ENCODE measurements at regions not wholly inside any gene's neighbourhood (a gene's known extent, or its start where the extent isn't known, plus 50 kb on each side); places are given as distances from the start of the nearest gene placed in this dataset.
"Not testable (repeated sequence)": the region's sequence is repeated elsewhere in the genome, so short reads cannot be mapped to it uniquely, and the experiment has no call there.

GRCh38 chr14:46596236-46596635 lies 55.3 kb downstream of the RPL10L start:
- H3K4me3 ChIP-seq (ENCODE audit: insufficient read depth, low read depth, low read length), result no peak overlapping the region
- no peaks in the 10 kb centered on the region for H3K36me3 ChIP-seq (replicated peaks; ENCODE audit: control insufficient read depth, insufficient read depth, low read length)
- DNase-seq, result no peak
- H3K27me3 ChIP-seq (ENCODE audit: control insufficient read depth, insufficient read depth, low read length), result no peaks in the 10 kb centered on the region

- Histone ChIP-seq H3K27me3 (ENCODE audit: control insufficient read depth, insufficient read depth, low read length) (no peaks in the 10 kb centered on the region), H3K36me3 (replicated peaks; ENCODE audit: control insufficient read depth, insufficient read depth, low read length) (no peaks in the 10 kb centered on the region), H3K4me3 (ENCODE audit: insufficient read depth, low read depth, low read length) (no peak overlapping the region)
- DNase-seq, result no peak
Observed at GRCh38 chr14:46582826-46583225, 68.8 kb downstream of the RPL10L start.

GRCh38 chr14:46581036-46581671 lies 70.4 kb downstream of the RPL10L start:
- DNase-seq, result peak; percentile 16
- no peaks in the 10 kb centered on the region for H3K27me3 ChIP-seq (ENCODE audit: control insufficient read depth, insufficient read depth, low read length)
- H3K36me3 ChIP-seq (replicated peaks; ENCODE audit: control insufficient read depth, insufficient read depth, low read length), result no peaks in the 10 kb centered on the region
- H3K4me3 ChIP-seq (ENCODE audit: insufficient read depth, low read depth, low read length), result no peak overlapping the region

- no peaks in the 10 kb centered on the region for H3K27me3 ChIP-seq (ENCODE audit: control insufficient read depth, insufficient read depth, low read length)
- no peak for DNase-seq
- H3K36me3 ChIP-seq (replicated peaks; ENCODE audit: control insufficient read depth, insufficient read depth, low read length), result no peaks in the 10 kb centered on the region
- no peak overlapping the region for H3K4me3 ChIP-seq (ENCODE audit: insufficient read depth, low read depth, low read length)
Observed at GRCh38 chr14:46574978-46575375, 76.6 kb downstream of the RPL10L start.

GRCh38 chr14:46574221-46574977 lies 77.2 kb downstream of the RPL10L start:
- Histone ChIP-seq H3K27me3 (ENCODE audit: control insufficient read depth, insufficient read depth, low read length) (no peaks in the 10 kb centered on the region), H3K4me3 (ENCODE audit: insufficient read depth, low read depth, low read length) (no peak overlapping the region), H3K36me3 (replicated peaks; ENCODE audit: control insufficient read depth, insufficient read depth, low read length) (no peaks in the 10 kb centered on the region)
- no peak for DNase-seq

GRCh38 chr14:46573498-46573897 lies 78.1 kb downstream of the RPL10L start:
- DNase-seq, result no peak
- H3K4me3 ChIP-seq (ENCODE audit: insufficient read depth, low read depth, low read length), result no peak overlapping the region
- H3K27me3 ChIP-seq (ENCODE audit: control insufficient read depth, insufficient read depth, low read length), result no peaks in the 10 kb centered on the region
- no peaks in the 10 kb centered on the region for H3K36me3 ChIP-seq (replicated peaks; ENCODE audit: control insufficient read depth, insufficient read depth, low read length)

- DNase-seq, result no peak
Observed at GRCh38 chr14:46571970-46572369, 79.6 kb downstream of the RPL10L start.

GRCh38 chr14:46568161-46568560 lies 83.4 kb downstream of the RPL10L start:
- H3K4me3 ChIP-seq (ENCODE audit: insufficient read depth, low read depth, low read length); DNase-seq; H3K36me3 ChIP-seq (replicated peaks; ENCODE audit: control insufficient read depth, insufficient read depth, low read length); H3K27me3 ChIP-seq (ENCODE audit: control insufficient read depth, insufficient read depth, low read length): not testable (repeated sequence)

More at GRCh38 chr14:46571970-46572369, 79.6 kb downstream of the RPL10L start:
- no peak overlapping the region for H3K4me3 ChIP-seq (ENCODE audit: insufficient read depth, low read depth, low read length)
- H3K36me3 ChIP-seq (replicated peaks; ENCODE audit: control insufficient read depth, insufficient read depth, low read length), result no peaks in the 10 kb centered on the region
- H3K27me3 ChIP-seq (ENCODE audit: control insufficient read depth, insufficient read depth, low read length), result no peaks in the 10 kb centered on the region

- no peaks in the 10 kb centered on the region for H3K36me3 ChIP-seq (replicated peaks; ENCODE audit: control insufficient read depth, insufficient read depth, low read length)
- no peak overlapping the region for H3K4me3 ChIP-seq (ENCODE audit: insufficient read depth, low read depth, low read length)
- no peak for DNase-seq
- no peaks in the 10 kb centered on the region for H3K27me3 ChIP-seq (ENCODE audit: control insufficient read depth, insufficient read depth, low read length)
Observed at GRCh38 chr14:46550836-46551235, 100.7 kb downstream of the RPL10L start.

GRCh38 chr14:46540986-46541385 lies 110.6 kb downstream of the RPL10L start:
- H3K36me3 ChIP-seq (replicated peaks; ENCODE audit: control insufficient read depth, insufficient read depth, low read length), result no peaks in the 10 kb centered on the region
- H3K4me3 ChIP-seq (ENCODE audit: insufficient read depth, low read depth, low read length), result no peak overlapping the region
- no peak for DNase-seq
- H3K27me3 ChIP-seq (ENCODE audit: control insufficient read depth, insufficient read depth, low read length), result no peaks in the 10 kb centered on the region

GRCh38 chr14:46519121-46519520 lies 132.5 kb downstream of the RPL10L start:
- no peak overlapping the region for H3K4me3 ChIP-seq (ENCODE audit: insufficient read depth, low read depth, low read length)
- no peaks in the 10 kb centered on the region for H3K27me3 ChIP-seq (ENCODE audit: control insufficient read depth, insufficient read depth, low read length)
- no peak for DNase-seq
- no peaks in the 10 kb centered on the region for H3K36me3 ChIP-seq (replicated peaks; ENCODE audit: control insufficient read depth, insufficient read depth, low read length)

- not testable (repeated sequence) for H3K27me3 ChIP-seq (ENCODE audit: control insufficient read depth, insufficient read depth, low read length); H3K4me3 ChIP-seq (ENCODE audit: insufficient read depth, low read depth, low read length); DNase-seq; H3K36me3 ChIP-seq (replicated peaks; ENCODE audit: control insufficient read depth, insufficient read depth, low read length)
Observed at GRCh38 chr14:46508752-46509151, 142.8 kb downstream of the RPL10L start.

GRCh38 chr14:46499521-46499920 lies 152.1 kb downstream of the RPL10L start:
- Histone ChIP-seq H3K4me3 (ENCODE audit: insufficient read depth, low read depth, low read length) (no peak overlapping the region), H3K36me3 (replicated peaks; ENCODE audit: control insufficient read depth, insufficient read depth, low read length) (no peaks in the 10 kb centered on the region), H3K27me3 (ENCODE audit: control insufficient read depth, insufficient read depth, low read length) (no peaks in the 10 kb centered on the region)
- DNase-seq, result no peak

GRCh38 chr14:46496409-46496808 lies 155.2 kb downstream of the RPL10L start:
- Histone ChIP-seq H3K36me3 (replicated peaks; ENCODE audit: control insufficient read depth, insufficient read depth, low read length) (no peaks in the 10 kb centered on the region), H3K27me3 (ENCODE audit: control insufficient read depth, insufficient read depth, low read length) (no peaks in the 10 kb centered on the region), H3K4me3 (ENCODE audit: insufficient read depth, low read depth, low read length) (no peak overlapping the region)
- no peak for DNase-seq

- DNase-seq, result peak; percentile 7
- Histone ChIP-seq H3K4me3 (ENCODE audit: insufficient read depth, low read depth, low read length) (no peak overlapping the region), H3K27me3 (ENCODE audit: control insufficient read depth, insufficient read depth, low read length) (no peaks in the 10 kb centered on the region), H3K36me3 (replicated peaks; ENCODE audit: control insufficient read depth, insufficient read depth, low read length) (no peaks in the 10 kb centered on the region)
Observed at GRCh38 chr14:46490238-46490685, 161.3 kb downstream of the RPL10L start.
